ENCODE measurements at regions not wholly inside any gene's neighbourhood (a gene's known extent, or its start where the extent isn't known, plus 50 kb on each side); places are given as distances from the start of the nearest gene placed in this dataset.

- no peak for TF ChIP-seq POLR2A (IDR thresholded peaks at IDR 0.05)
- no peak for TF ChIP-seq POLR2AphosphoS5 (IDR thresholded peaks at IDR 0.05)
- no peak for TF ChIP-seq CTCF (IDR thresholded peaks at IDR 0.05)
- TF ChIP-seq EP300 (IDR thresholded peaks at IDR 0.05), result no peak
Observed at GRCh38 chr6:134434019-134434942, 116.4 kb upstream of the SGK1 start.
